Neural cell (in vitro differentiated cells): ENCODE measurements at regions not wholly inside any gene's neighbourhood (a gene's known extent, or its start where the extent isn't known, plus 50 kb on each side); places are given as distances from the start of the nearest gene placed in this dataset.

ENCODE experiments used
- H2AFZ ChIP-seq: fragments of 200-600, 300-800 bp; sonication (generic), shearing (Covaris generic); 2 replicates; pipeline ENCODE4 v1.6.0; 2014; ENCODE audit warnings: low read depth, mild to moderate bottlenecking, antibody characterized with exemption, low read length, moderate library complexity
- H3F3A ChIP-seq: fragments of 200-600 bp; shearing (Covaris generic); 2 replicates; pipeline ENCODE4 v1.6.1; 2016; ENCODE audit warnings: mild to moderate bottlenecking, moderate library complexity, mixed read lengths, antibody characterized with exemption, low read length; ENCODE audit not compliant: insufficient read depth, poor library complexity, severe bottlenecking
- H3K27ac ChIP-seq: fragments of 200-600, 300-800 bp; sonication (generic), shearing (Covaris generic); 2 replicates; pipeline ENCODE4 v1.5.1; 2014; ENCODE audit warnings: mild to moderate bottlenecking, low read length, moderate library complexity
- H3K27me3 ChIP-seq: fragments of 300-800, 200-600 bp; sonication (generic), shearing (Covaris generic); 2 replicates; pipeline ENCODE4 v1.6.0; 2014; ENCODE audit warnings: mild to moderate bottlenecking, low read depth, low read length, moderate library complexity; ENCODE audit not compliant: insufficient read depth
- H3K36me3 ChIP-seq: fragments of 300-800, 200-600 bp; sonication (generic), shearing (Covaris generic); 2 replicates; pipeline ENCODE4 v1.5.1; 2014; ENCODE audit warnings: mild to moderate bottlenecking, antibody characterized with exemption, low read length, moderate library complexity; ENCODE audit not compliant: insufficient read depth
- H3K4me2 ChIP-seq: fragments of 300-800, 200-600 bp; sonication (generic), shearing (Covaris generic); 2 replicates; pipeline ENCODE4 v1.6.0; 2014; ENCODE audit warnings: mild to moderate bottlenecking, low read length
- H3K4me3 ChIP-seq: fragments of 300-800, 200-600 bp; sonication (generic), shearing (Covaris generic); 2 replicates; pipeline ENCODE4 v1.5.1; 2014; ENCODE audit warnings: mild to moderate bottlenecking, low read length, moderate library complexity
- H3K79me2 ChIP-seq: fragments of 200-600 bp; shearing (Covaris generic); replicated peaks from 2 replicates; pipeline ENCODE4 v1.6.0; 2014; ENCODE audit warnings: mild to moderate bottlenecking, low read length, moderate library complexity; ENCODE audit not compliant: insufficient read depth
- H3K9ac ChIP-seq: fragments of 300-800, 200-600 bp; sonication (generic), shearing (Covaris generic); 2 replicates; pipeline ENCODE4 v1.6.1; 2016; ENCODE audit warnings: mild to moderate bottlenecking, low read length, mixed read lengths
- H3K9me2 ChIP-seq: fragments of 200-600 bp; shearing (Covaris generic); 2 replicates; pipeline ENCODE4 v1.6.1; 2016; ENCODE audit warnings: mild to moderate bottlenecking, low read length, mixed read lengths; ENCODE audit not compliant: insufficient read depth
- H3K9me3 ChIP-seq: fragments of 200-600, 300-800 bp; sonication (generic), shearing (Covaris generic); 2 replicates; pipeline ENCODE4 v1.6.1; 2016; ENCODE audit warnings: mild to moderate bottlenecking, mixed run types, low read length, moderate library complexity, mixed read lengths
- H4K20me1 ChIP-seq: fragments of 200-600 bp; shearing (Covaris generic); 2 replicates; pipeline ENCODE4 v1.6.1; 2016; ENCODE audit warnings: mild to moderate bottlenecking, mixed run types; ENCODE audit not compliant: insufficient read depth
- CTCF ChIP-seq: fragments of 450-650 bp; IDR thresholded peaks from 2 replicates; pipeline ENCODE4 v1.5.1; 2014; ENCODE audit warnings: antibody characterized with exemption, mild to moderate bottlenecking, moderate library complexity; ENCODE audit not compliant: poor library complexity, severe bottlenecking
- EP300 ChIP-seq: fragments of 450-650 bp; conservative IDR thresholded peaks from 2 replicates; pipeline ENCODE4 v1.6.1; 2014; ENCODE audit warnings: antibody characterized with exemption, mild to moderate bottlenecking, moderate library complexity; ENCODE audit not compliant: poor library complexity, severe bottlenecking
- EZH2 ChIP-seq: fragments of 200-600, 300-800 bp; shearing (Covaris generic), sonication (generic); IDR thresholded peaks from 2 replicates; pipeline ENCODE4 v1.6.1; 2014; ENCODE audit warnings: antibody characterized with exemption, low read length, borderline replicate concordance, mild to moderate bottlenecking; ENCODE audit not compliant: insufficient read depth, poor library complexity, severe bottlenecking
- MXI1 ChIP-seq: fragments of 450-650 bp; conservative IDR thresholded peaks from 2 replicates; pipeline ENCODE4 v1.6.1; 2014; ENCODE audit warnings: antibody characterized with exemption, mild to moderate bottlenecking; ENCODE audit not compliant: poor library complexity, severe bottlenecking
- POLR2AphosphoS5 ChIP-seq: IDR thresholded peaks from 2 replicates; pipeline ENCODE4 v1.6.1; 2012
- RAD21 ChIP-seq: fragments of 450-650 bp; conservative IDR thresholded peaks from 2 replicates; pipeline ENCODE4 v1.6.1; 2014; ENCODE audit warnings: antibody characterized with exemption, mild to moderate bottlenecking, moderate library complexity
- REST ChIP-seq: IDR thresholded peaks from 2 replicates; pipeline ENCODE4 v1.6.1; 2012; ENCODE audit warnings: borderline replicate concordance
- SMC3 ChIP-seq: fragments of 450-650 bp; conservative IDR thresholded peaks from 2 replicates; pipeline ENCODE4 v1.6.1; 2014; ENCODE audit warnings: antibody characterized with exemption, mild to moderate bottlenecking, moderate library complexity; ENCODE audit not compliant: poor library complexity
- TAF1 ChIP-seq: IDR thresholded peaks from 2 replicates; pipeline ENCODE4 v1.6.1; 2012; ENCODE audit warnings: low read depth

GRCh38 chr10:44773565-44773964, 137.6 kb upstream of the TMEM72 start:
- TF ChIP-seq POLR2AphosphoS5 (no peak), EZH2 (no peak)
- H3K36me3 ChIP-seq, result no peaks in the 10 kb centered on the region
- no peak overlapping the region for H3K27ac ChIP-seq
- no peaks in the 10 kb centered on the region for H3K9me3 ChIP-seq
- no peaks in the 10 kb centered on the region for H4K20me1 ChIP-seq
- no peak overlapping the region for H3K4me3 ChIP-seq
- H3K9me2 ChIP-seq, result no peaks in the 10 kb centered on the region
- no peaks in the 10 kb centered on the region for H3K27me3 ChIP-seq
- H3K9ac ChIP-seq, result no peak overlapping the region
- no peak overlapping the region for H2AFZ ChIP-seq
- no peaks in the 10 kb centered on the region for H3K79me2 ChIP-seq
- no peaks in the 10 kb centered on the region for H3F3A ChIP-seq
- no peak overlapping the region for H3K4me2 ChIP-seq

GRCh38 chr10:44774676-44775401, 136.3 kb upstream of the TMEM72 start:
- H3K4me2 ChIP-seq, result no peak overlapping the region
- no peaks in the 10 kb centered on the region for H4K20me1 ChIP-seq
- H3K79me2 ChIP-seq, result no peaks in the 10 kb centered on the region
- TF ChIP-seq TAF1 (no peak), REST (no peak), MXI1 (no peak), RAD21 (no peak), EZH2 (no peak), POLR2AphosphoS5 (no peak), EP300 (no peak), CTCF (no peak), SMC3 (no peak)
- no peaks in the 10 kb centered on the region for H3K9me3 ChIP-seq
- no peaks in the 10 kb centered on the region for H3F3A ChIP-seq
- H2AFZ ChIP-seq, result no peak overlapping the region
- H3K9ac ChIP-seq, result no peak overlapping the region
- no peaks in the 10 kb centered on the region for H3K36me3 ChIP-seq
- H3K27ac ChIP-seq, result no peak overlapping the region
- H3K9me2 ChIP-seq, result no peaks in the 10 kb centered on the region
- no peaks in the 10 kb centered on the region for H3K27me3 ChIP-seq
- no peak overlapping the region for H3K4me3 ChIP-seq

GRCh38 chr10:44775402-44775741, 135.8 kb upstream of the TMEM72 start:
- no peak overlapping the region for H3K4me2 ChIP-seq
- no peak overlapping the region for H3K27ac ChIP-seq
- H2AFZ ChIP-seq, result no peak overlapping the region
- H3F3A ChIP-seq, result no peaks in the 10 kb centered on the region
- no peaks in the 10 kb centered on the region for H3K9me2 ChIP-seq
- no peak overlapping the region for H3K4me3 ChIP-seq
- H3K27me3 ChIP-seq, result no peaks in the 10 kb centered on the region
- H3K9ac ChIP-seq, result no peak overlapping the region
- H3K36me3 ChIP-seq, result no peaks in the 10 kb centered on the region
- H3K9me3 ChIP-seq, result no peaks in the 10 kb centered on the region
- no peaks in the 10 kb centered on the region for H4K20me1 ChIP-seq
- TF ChIP-seq RAD21, result no peak
- TF ChIP-seq POLR2AphosphoS5, result no peak
- no peak for TF ChIP-seq EZH2
- TF ChIP-seq TAF1, result no peak
- no peak for TF ChIP-seq EP300
- no peak for TF ChIP-seq SMC3
- TF ChIP-seq REST, result no peak
- TF ChIP-seq MXI1, result no peak
- TF ChIP-seq CTCF, result no peak
- H3K79me2 ChIP-seq, result no peaks in the 10 kb centered on the region
